ENCODE measurements at regions not wholly inside any gene's neighbourhood (a gene's known extent, or its start where the extent isn't known, plus 50 kb on each side); places are given as distances from the start of the nearest gene placed in this dataset.
"Not testable (repeated sequence)": the region's sequence is repeated elsewhere in the genome, so short reads cannot be mapped to it uniquely, and the experiment has no call there.

DNA sequence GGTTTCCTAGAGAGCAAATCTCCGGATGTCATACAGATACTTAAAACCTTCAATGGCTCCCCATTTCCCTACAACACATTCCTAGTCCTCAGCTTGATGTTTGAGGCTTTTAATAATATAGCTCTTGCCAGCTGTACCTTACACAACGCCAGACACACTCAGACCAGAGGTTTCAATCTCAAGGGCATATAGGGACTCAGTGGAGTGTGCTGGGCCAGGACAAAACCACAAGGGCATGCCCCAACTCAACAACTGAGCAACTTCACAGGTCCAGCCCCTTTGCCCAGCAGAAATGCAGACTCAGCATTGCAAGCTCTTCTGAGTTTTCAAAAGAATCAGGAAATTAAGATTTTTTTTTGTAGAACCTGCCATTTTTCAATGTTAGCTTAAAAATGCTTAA is 235.5 kb downstream of the NPIPA8 start:
- POLR2A ChIA-PET (ENCODE audit: low non-redundant PET); H3K27ac ChIP-seq; DNase-seq (ENCODE audit: low spot score); CTCF ChIA-PET: not testable (repeated sequence)

DNA sequence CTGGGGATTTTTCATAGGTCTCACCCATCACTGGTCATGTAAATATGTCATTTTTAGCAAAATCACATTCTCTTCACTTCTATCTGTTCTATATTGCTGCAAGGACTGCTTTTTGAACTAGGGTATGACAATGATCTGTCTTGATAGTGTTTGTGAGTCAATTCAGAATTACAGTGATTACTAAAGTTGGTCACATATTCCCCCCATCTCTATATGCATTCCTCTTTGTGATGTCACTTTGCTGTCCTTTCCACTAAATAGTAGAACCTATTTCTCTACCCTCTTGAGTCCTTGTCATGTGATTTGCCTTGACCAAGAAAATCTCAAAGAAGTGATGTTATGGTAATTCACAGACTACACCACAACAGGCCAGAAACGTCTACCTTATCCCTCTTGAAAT is 243.9 kb downstream of the NPIPA8 start:
- DNase-seq (ENCODE audit: low spot score); POLR2A ChIA-PET (ENCODE audit: low non-redundant PET); H3K27ac ChIP-seq; CTCF ChIA-PET: not testable (repeated sequence)

DNA sequence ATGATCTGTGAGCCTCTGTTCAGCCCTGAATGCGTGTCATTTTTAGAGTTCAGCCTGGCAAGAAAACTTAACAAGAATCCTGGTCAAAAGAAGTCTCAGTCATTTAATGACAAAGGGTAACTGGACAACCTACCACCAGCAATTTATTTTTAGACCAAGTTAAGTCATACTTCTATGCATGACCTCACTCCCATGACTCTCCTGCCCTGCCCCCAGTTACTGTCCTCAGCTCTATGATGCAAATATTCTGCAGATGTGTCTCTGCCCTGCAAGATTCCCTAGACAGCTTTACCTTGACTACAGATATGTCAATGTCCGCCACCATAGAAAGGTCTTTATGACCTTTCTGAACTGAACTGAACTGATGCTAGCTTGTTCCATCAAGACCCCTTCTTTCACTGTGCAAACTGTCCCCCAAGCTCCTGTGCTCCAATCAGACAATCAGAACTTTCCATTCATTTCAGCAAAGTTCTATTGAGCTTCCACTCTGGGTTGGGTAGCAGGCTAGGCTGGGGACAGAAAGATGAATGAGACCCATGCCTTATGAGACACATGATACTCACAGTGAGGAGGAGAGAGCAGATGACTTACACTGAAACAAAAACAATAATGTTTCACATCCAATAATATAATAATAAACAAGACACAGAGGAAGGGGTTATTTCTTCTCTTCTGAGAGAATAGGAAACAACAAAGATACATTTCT is 255.7 kb downstream of the NPIPA8 start:
- CTCF ChIA-PET; H3K27ac ChIP-seq; POLR2A ChIA-PET (ENCODE audit: low non-redundant PET); DNase-seq (ENCODE audit: low spot score): not testable (repeated sequence)

DNA sequence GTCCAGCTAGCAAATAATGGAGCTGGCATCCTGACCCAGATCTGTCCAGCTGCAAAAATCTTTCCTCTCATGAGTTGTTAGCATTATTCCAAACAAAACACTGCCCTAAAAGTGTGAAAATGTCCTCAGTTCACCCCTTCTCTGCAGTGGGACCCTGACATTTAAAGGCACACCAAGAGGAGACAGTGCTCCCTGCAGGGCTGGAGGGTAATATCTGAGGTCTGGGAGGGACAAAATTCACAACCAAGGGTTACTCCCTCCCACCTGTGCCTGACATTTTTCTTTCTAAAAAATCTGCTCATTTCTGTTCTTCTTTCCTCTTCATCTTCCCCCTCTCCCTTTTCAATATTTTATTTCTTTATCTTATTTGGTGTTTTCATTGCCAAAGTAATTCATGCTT is 258.6 kb downstream of the NPIPA8 start:
- H3K27ac ChIP-seq; POLR2A ChIA-PET (ENCODE audit: low non-redundant PET); CTCF ChIA-PET; DNase-seq (ENCODE audit: low spot score): not testable (repeated sequence)

DNA sequence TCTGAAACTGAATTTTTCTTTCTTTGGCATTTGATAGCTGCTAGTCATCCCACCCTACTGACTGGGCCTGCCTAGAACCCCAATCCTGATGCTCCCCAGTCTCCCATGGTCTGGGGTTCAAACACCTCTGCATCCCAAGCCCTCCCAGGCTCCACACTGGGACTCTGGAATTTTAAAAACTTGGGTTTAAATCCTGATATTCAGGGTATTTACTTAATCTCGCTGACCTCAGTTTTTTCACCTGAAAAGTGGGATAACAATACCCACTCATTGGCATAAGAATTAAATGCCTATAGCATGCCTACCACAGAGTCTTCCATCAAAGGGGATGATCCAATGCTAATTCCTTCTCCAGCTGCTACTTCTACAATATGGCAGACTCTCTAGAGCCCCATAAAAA is 264.4 kb downstream of the NPIPA8 start:
- POLR2A ChIA-PET (ENCODE audit: low non-redundant PET), result no interaction called here
- no peak for DNase-seq (ENCODE audit: low spot score)

DNA sequence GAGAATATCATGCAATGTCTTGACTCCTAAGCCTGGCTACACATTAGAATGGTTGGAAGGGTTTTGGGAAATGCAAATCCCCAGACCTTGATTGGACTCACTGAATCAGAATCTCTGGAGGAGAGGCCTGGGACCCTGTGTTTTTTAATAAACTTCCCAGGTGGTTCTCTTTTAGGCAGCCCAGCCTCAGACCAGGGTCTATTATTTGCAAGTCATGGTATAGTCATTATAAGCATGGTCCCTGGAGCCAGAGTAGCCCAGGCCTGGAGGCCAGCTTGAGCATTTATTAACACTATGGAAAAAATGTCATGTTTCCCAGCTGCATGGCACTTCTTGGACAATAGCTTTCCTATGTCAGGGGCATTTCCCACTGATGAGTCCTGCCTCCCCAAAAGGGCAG is 266.9 kb downstream of the NPIPA8 start:
- no peak overlapping the region for H3K27ac ChIP-seq
- ChIA-PET CTCF (no interaction called here), POLR2A (ENCODE audit: low non-redundant PET) (no interaction called here)
- no peak for DNase-seq (ENCODE audit: low spot score)
- TF ChIP-seq, protein P1, sequence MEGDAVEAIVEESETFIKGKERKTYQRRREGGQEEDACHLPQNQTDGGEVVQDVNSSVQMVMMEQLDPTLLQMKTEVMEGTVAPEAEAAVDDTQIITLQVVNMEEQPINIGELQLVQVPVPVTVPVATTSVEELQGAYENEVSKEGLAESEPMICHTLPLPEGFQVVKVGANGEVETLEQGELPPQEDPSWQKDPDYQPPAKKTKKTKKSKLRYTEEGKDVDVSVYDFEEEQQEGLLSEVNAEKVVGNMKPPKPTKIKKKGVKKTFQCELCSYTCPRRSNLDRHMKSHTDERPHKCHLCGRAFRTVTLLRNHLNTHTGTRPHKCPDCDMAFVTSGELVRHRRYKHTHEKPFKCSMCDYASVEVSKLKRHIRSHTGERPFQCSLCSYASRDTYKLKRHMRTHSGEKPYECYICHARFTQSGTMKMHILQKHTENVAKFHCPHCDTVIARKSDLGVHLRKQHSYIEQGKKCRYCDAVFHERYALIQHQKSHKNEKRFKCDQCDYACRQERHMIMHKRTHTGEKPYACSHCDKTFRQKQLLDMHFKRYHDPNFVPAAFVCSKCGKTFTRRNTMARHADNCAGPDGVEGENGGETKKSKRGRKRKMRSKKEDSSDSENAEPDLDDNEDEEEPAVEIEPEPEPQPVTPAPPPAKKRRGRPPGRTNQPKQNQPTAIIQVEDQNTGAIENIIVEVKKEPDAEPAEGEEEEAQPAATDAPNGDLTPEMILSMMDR (conservative IDR thresholded peaks at IDR 0.05; ENCODE audit: low read depth), result no peak

More for the DNA sequence above, 264.4 kb downstream of the NPIPA8 start:
- TF ChIP-seq, protein P1 (conservative IDR thresholded peaks at IDR 0.05; ENCODE audit: low read depth), result no peak
- no peak overlapping the region for H3K27ac ChIP-seq
- CTCF ChIA-PET, result interaction anchor here (0.6 kb wide), 1 partner anchor 33 kb away, joined by 7 read pairs; no protein-coding TSS in a partner anchor

DNA sequence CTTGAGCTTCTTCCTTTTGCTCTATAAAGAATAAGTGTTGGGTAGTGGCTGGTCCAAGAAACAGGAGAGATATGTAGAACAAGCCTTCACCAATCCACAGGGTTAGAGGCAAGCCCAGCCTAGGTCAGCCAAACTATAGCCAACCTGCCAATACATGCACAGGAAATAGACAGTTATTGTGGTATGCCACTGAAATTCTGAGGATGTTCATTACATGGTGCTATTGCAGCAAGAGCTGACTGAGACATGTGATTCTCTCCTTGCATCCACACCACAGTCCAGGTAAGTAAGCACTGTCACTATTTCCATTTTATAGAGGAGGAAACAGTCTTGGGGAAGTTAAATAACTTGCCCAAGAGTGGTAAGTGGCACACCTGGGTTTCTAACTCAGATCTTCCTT is 268.1 kb downstream of the NPIPA8 start:
- ChIA-PET POLR2A (ENCODE audit: low non-redundant PET) (no interaction called here), CTCF (no interaction called here)

DNA sequence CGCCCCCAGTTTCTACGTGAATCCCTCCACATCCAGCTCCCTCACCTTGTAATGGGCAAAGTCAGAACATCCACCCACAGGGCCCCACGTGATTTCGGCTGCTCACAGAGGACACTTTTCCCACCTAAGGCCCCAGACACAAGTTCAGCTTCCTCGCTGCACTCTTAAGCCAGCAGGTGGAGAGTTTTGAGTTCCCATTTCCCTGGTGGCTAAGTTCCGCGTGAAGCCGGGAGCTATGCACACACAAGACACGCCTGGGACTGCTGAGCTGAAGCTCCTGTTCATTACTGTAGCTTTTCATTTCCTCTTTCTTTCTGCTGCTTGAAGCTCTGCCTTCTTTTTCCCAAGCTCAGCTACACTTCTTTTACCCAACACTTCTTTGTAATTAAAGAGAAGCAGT is 273.8 kb downstream of the NPIPA8 start:
- POLR2A ChIA-PET (ENCODE audit: low non-redundant PET), result no interaction called here
- no peak for DNase-seq (ENCODE audit: low spot score)
- CTCF ChIA-PET, result interaction anchor here (0.6 kb wide), 1 partner anchor 1202 kb away, joined by 4 read pairs; no protein-coding TSS in a partner anchor
- H3K27ac ChIP-seq, result no peak overlapping the region
- TF ChIP-seq, protein P1 (conservative IDR thresholded peaks at IDR 0.05; ENCODE audit: low read depth), result no peak

More for the DNA sequence above, 268.1 kb downstream of the NPIPA8 start:
- no peak overlapping the region for H3K27ac ChIP-seq
- no peak for DNase-seq (ENCODE audit: low spot score)
- TF ChIP-seq, protein P1 (conservative IDR thresholded peaks at IDR 0.05; ENCODE audit: low read depth), result no peak

DNA sequence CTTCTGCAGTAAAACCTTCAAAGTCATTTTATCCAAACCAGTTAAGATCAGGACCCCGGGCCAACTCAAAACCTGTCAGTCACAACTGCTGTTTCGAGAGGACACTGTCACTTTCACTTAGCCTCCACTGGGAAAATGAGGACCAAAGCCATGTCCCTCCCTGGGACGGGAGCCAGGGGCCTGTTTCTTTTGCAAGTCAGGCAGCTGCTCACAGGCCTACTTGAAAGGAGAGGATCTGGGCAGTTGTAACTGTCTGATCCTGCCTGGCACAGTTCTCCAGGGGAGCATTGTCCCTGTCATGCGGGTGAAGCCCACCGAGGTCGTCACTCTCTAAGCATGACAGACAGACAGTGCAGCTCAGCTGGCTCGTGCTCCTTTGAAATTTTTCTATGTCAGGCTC is 276.2 kb downstream of the NPIPA8 start:
- TF ChIP-seq, protein P1 (conservative IDR thresholded peaks at IDR 0.05; ENCODE audit: low read depth), result no peak
- H3K27ac ChIP-seq, result no peak overlapping the region
- POLR2A ChIA-PET (ENCODE audit: low non-redundant PET), result no interaction called here
- CTCF ChIA-PET, result no interaction called here
- no peak for DNase-seq (ENCODE audit: low spot score)

Measured in RWPE1 (cell line).